ENCODE measurements at regions not wholly inside any gene's neighbourhood (a gene's known extent, or its start where the extent isn't known, plus 50 kb on each side); places are given as distances from the start of the nearest gene placed in this dataset.

GRCh38 chr1:29670752-29671151 lies 434.4 kb downstream of the PTPRU start:
- H3K27me3 ChIP-seq (ENCODE audit: control insufficient read depth in 1 of 2, insufficient read depth in 2 of 2, low read length in 2 of 2) = no peaks in the 10 kb centered on the region
- H3K4me1 ChIP-seq (ENCODE audit: control insufficient read depth in 1 of 2, insufficient read depth in 2 of 2, low read length in 2 of 2) = no peaks in the 10 kb centered on the region
- no peaks in the 10 kb centered on the region for H3K36me3 ChIP-seq (ENCODE audit: control insufficient read depth in 1 of 2, insufficient read depth in 2 of 2, low read length in 2 of 2)
- no peak overlapping the region for H3K9ac ChIP-seq (ENCODE audit: low read depth in 1 of 2, low read length in 2 of 2)
- H3K9me3 ChIP-seq (ENCODE audit: control insufficient read depth in 1 of 2, low read length in 2 of 2) = no peaks in the 10 kb centered on the region
- no peak overlapping the region for H3K27ac ChIP-seq (ENCODE audit: low read depth, low read length)
- no peak overlapping the region for H3K4me3 ChIP-seq (ENCODE audit: low read depth in 1 of 2, low read length in 2 of 2)

- no peaks in the 10 kb centered on the region for H3K9me3 ChIP-seq (ENCODE audit: control insufficient read depth in 1 of 2, low read length in 2 of 2)
- H3K36me3 ChIP-seq (ENCODE audit: control insufficient read depth in 1 of 2, insufficient read depth in 2 of 2, low read length in 2 of 2) = no peaks in the 10 kb centered on the region
- H3K27ac ChIP-seq (ENCODE audit: low read depth, low read length) = no peak overlapping the region
- H3K4me1 ChIP-seq (ENCODE audit: control insufficient read depth in 1 of 2, insufficient read depth in 2 of 2, low read length in 2 of 2) = no peaks in the 10 kb centered on the region
- no peak overlapping the region for H3K9ac ChIP-seq (ENCODE audit: low read depth in 1 of 2, low read length in 2 of 2)
- no peak overlapping the region for H3K4me3 ChIP-seq (ENCODE audit: low read depth in 1 of 2, low read length in 2 of 2)
- no peaks in the 10 kb centered on the region for H3K27me3 ChIP-seq (ENCODE audit: control insufficient read depth in 1 of 2, insufficient read depth in 2 of 2, low read length in 2 of 2)
Measured at GRCh38 chr1:29669912-29670311, 433.6 kb downstream of the PTPRU start.

- no peaks in the 10 kb centered on the region for H3K36me3 ChIP-seq (ENCODE audit: control insufficient read depth in 1 of 2, insufficient read depth in 2 of 2, low read length in 2 of 2)
- no peaks in the 10 kb centered on the region for H3K9me3 ChIP-seq (ENCODE audit: control insufficient read depth in 1 of 2, low read length in 2 of 2)
- H3K4me1 ChIP-seq (ENCODE audit: control insufficient read depth in 1 of 2, insufficient read depth in 2 of 2, low read length in 2 of 2) = no peaks in the 10 kb centered on the region
- no peak overlapping the region for H3K27ac ChIP-seq (ENCODE audit: low read depth, low read length)
- H3K9ac ChIP-seq (ENCODE audit: low read depth in 1 of 2, low read length in 2 of 2) = no peak overlapping the region
- H3K4me3 ChIP-seq (ENCODE audit: low read depth in 1 of 2, low read length in 2 of 2) = no peak overlapping the region
- H3K27me3 ChIP-seq (ENCODE audit: control insufficient read depth in 1 of 2, insufficient read depth in 2 of 2, low read length in 2 of 2) = no peaks in the 10 kb centered on the region
Measured at GRCh38 chr1:29669158-29669871, 433.0 kb downstream of the PTPRU start.

GRCh38 chr1:29668551-29669157 lies 432.3 kb downstream of the PTPRU start:
- Histone ChIP-seq H3K4me1 (ENCODE audit: control insufficient read depth in 1 of 2, insufficient read depth in 2 of 2, low read length in 2 of 2) (no peaks in the 10 kb centered on the region), H3K27ac (ENCODE audit: low read depth, low read length) (no peak overlapping the region), H3K27me3 (ENCODE audit: control insufficient read depth in 1 of 2, insufficient read depth in 2 of 2, low read length in 2 of 2) (peaks cover 0 to 4% of the 10 kb centered on the region in 2 donors), H3K9me3 (ENCODE audit: control insufficient read depth in 1 of 2, low read length in 2 of 2) (no peaks in the 10 kb centered on the region), H3K36me3 (ENCODE audit: control insufficient read depth in 1 of 2, insufficient read depth in 2 of 2, low read length in 2 of 2) (no peaks in the 10 kb centered on the region), H3K4me3 (ENCODE audit: low read depth in 1 of 2, low read length in 2 of 2) (no peak overlapping the region), H3K9ac (ENCODE audit: low read depth in 1 of 2, low read length in 2 of 2) (no peak overlapping the region)

GRCh38 chr1:29667951-29668350 lies 431.6 kb downstream of the PTPRU start:
- no peaks in the 10 kb centered on the region for H3K4me1 ChIP-seq (ENCODE audit: control insufficient read depth in 1 of 2, insufficient read depth in 2 of 2, low read length in 2 of 2)
- H3K9me3 ChIP-seq (ENCODE audit: control insufficient read depth in 1 of 2, low read length in 2 of 2) = no peaks in the 10 kb centered on the region
- no peak overlapping the region for H3K9ac ChIP-seq (ENCODE audit: low read depth in 1 of 2, low read length in 2 of 2)
- peaks cover 0 to 4% of the 10 kb centered on the region in 2 donors for H3K27me3 ChIP-seq (ENCODE audit: control insufficient read depth in 1 of 2, insufficient read depth in 2 of 2, low read length in 2 of 2)
- no peaks in the 10 kb centered on the region for H3K36me3 ChIP-seq (ENCODE audit: control insufficient read depth in 1 of 2, insufficient read depth in 2 of 2, low read length in 2 of 2)
- H3K27ac ChIP-seq (ENCODE audit: low read depth, low read length) = no peak overlapping the region
- no peak overlapping the region for H3K4me3 ChIP-seq (ENCODE audit: low read depth in 1 of 2, low read length in 2 of 2)

- no peak overlapping the region for H3K4me3 ChIP-seq (ENCODE audit: low read depth in 1 of 2, low read length in 2 of 2)
- no peaks in the 10 kb centered on the region for H3K36me3 ChIP-seq (ENCODE audit: control insufficient read depth in 1 of 2, insufficient read depth in 2 of 2, low read length in 2 of 2)
- H3K9ac ChIP-seq (ENCODE audit: low read depth in 1 of 2, low read length in 2 of 2) = no peak overlapping the region
- H3K4me1 ChIP-seq (ENCODE audit: control insufficient read depth in 1 of 2, insufficient read depth in 2 of 2, low read length in 2 of 2) = no peaks in the 10 kb centered on the region
- peaks cover 0 to 4% of the 10 kb centered on the region in 2 donors for H3K27me3 ChIP-seq (ENCODE audit: control insufficient read depth in 1 of 2, insufficient read depth in 2 of 2, low read length in 2 of 2)
- no peaks in the 10 kb centered on the region for H3K9me3 ChIP-seq (ENCODE audit: control insufficient read depth in 1 of 2, low read length in 2 of 2)
- no peak overlapping the region for H3K27ac ChIP-seq (ENCODE audit: low read depth, low read length)
Measured at GRCh38 chr1:29664711-29665110, 428.4 kb downstream of the PTPRU start.

GRCh38 chr1:29658688-29659087 lies 422.4 kb downstream of the PTPRU start:
- Histone ChIP-seq H3K27ac (ENCODE audit: low read depth, low read length) (no peak overlapping the region), H3K9ac (ENCODE audit: low read depth in 1 of 2, low read length in 2 of 2) (no peak overlapping the region), H3K9me3 (ENCODE audit: control insufficient read depth in 1 of 2, low read length in 2 of 2) (no peaks in the 10 kb centered on the region), H3K27me3 (ENCODE audit: control insufficient read depth in 1 of 2, insufficient read depth in 2 of 2, low read length in 2 of 2) (no peaks in the 10 kb centered on the region), H3K36me3 (ENCODE audit: control insufficient read depth in 1 of 2, insufficient read depth in 2 of 2, low read length in 2 of 2) (no peaks in the 10 kb centered on the region), H3K4me3 (ENCODE audit: low read depth in 1 of 2, low read length in 2 of 2) (no peak overlapping the region), H3K4me1 (ENCODE audit: control insufficient read depth in 1 of 2, insufficient read depth in 2 of 2, low read length in 2 of 2) (no peaks in the 10 kb centered on the region)

- no peaks in the 10 kb centered on the region for H3K9me3 ChIP-seq (ENCODE audit: control insufficient read depth in 1 of 2, low read length in 2 of 2)
- H3K27ac ChIP-seq (ENCODE audit: low read depth, low read length) = no peak overlapping the region
- no peaks in the 10 kb centered on the region for H3K36me3 ChIP-seq (ENCODE audit: control insufficient read depth in 1 of 2, insufficient read depth in 2 of 2, low read length in 2 of 2)
- no peaks in the 10 kb centered on the region for H3K27me3 ChIP-seq (ENCODE audit: control insufficient read depth in 1 of 2, insufficient read depth in 2 of 2, low read length in 2 of 2)
- H3K4me3 ChIP-seq (ENCODE audit: low read depth in 1 of 2, low read length in 2 of 2) = no peak overlapping the region
- H3K9ac ChIP-seq (ENCODE audit: low read depth in 1 of 2, low read length in 2 of 2) = no peak overlapping the region
- H3K4me1 ChIP-seq (ENCODE audit: control insufficient read depth in 1 of 2, insufficient read depth in 2 of 2, low read length in 2 of 2) = no peaks in the 10 kb centered on the region
Measured at GRCh38 chr1:29657816-29658215, 421.5 kb downstream of the PTPRU start.

GRCh38 chr1:29655945-29656850 lies 419.9 kb downstream of the PTPRU start:
- H3K4me3 ChIP-seq (ENCODE audit: low read depth in 1 of 2, low read length in 2 of 2) = no peak overlapping the region
- H3K9ac ChIP-seq (ENCODE audit: low read depth in 1 of 2, low read length in 2 of 2) = no peak overlapping the region
- H3K9me3 ChIP-seq (ENCODE audit: control insufficient read depth in 1 of 2, low read length in 2 of 2) = no peaks in the 10 kb centered on the region
- H3K4me1 ChIP-seq (ENCODE audit: control insufficient read depth in 1 of 2, insufficient read depth in 2 of 2, low read length in 2 of 2) = no peaks in the 10 kb centered on the region
- no peak overlapping the region for H3K27ac ChIP-seq (ENCODE audit: low read depth, low read length)
- no peaks in the 10 kb centered on the region for H3K27me3 ChIP-seq (ENCODE audit: control insufficient read depth in 1 of 2, insufficient read depth in 2 of 2, low read length in 2 of 2)
- no peaks in the 10 kb centered on the region for H3K36me3 ChIP-seq (ENCODE audit: control insufficient read depth in 1 of 2, insufficient read depth in 2 of 2, low read length in 2 of 2)

- Histone ChIP-seq H3K9ac (ENCODE audit: low read depth in 1 of 2, low read length in 2 of 2) (no peak overlapping the region), H3K27me3 (ENCODE audit: control insufficient read depth in 1 of 2, insufficient read depth in 2 of 2, low read length in 2 of 2) (no peaks in the 10 kb centered on the region), H3K36me3 (ENCODE audit: control insufficient read depth in 1 of 2, insufficient read depth in 2 of 2, low read length in 2 of 2) (no peaks in the 10 kb centered on the region), H3K4me3 (ENCODE audit: low read depth in 1 of 2, low read length in 2 of 2) (no peak overlapping the region), H3K27ac (ENCODE audit: low read depth, low read length) (no peak overlapping the region), H3K9me3 (ENCODE audit: control insufficient read depth in 1 of 2, low read length in 2 of 2) (no peaks in the 10 kb centered on the region), H3K4me1 (ENCODE audit: control insufficient read depth in 1 of 2, insufficient read depth in 2 of 2, low read length in 2 of 2) (no peaks in the 10 kb centered on the region)
Measured at GRCh38 chr1:29655145-29655544, 418.8 kb downstream of the PTPRU start.

Data from duodenal mucosa (tissue), 2 donors.